Right lobe of liver (tissue), 6 donors: ENCODE measurements at regions not wholly inside any gene's neighbourhood (a gene's known extent, or its start where the extent isn't known, plus 50 kb on each side); places are given as distances from the start of the nearest gene placed in this dataset.

Source experiments
- ATAC-seq, 4 donors: fragments of 200-7000 bp; cut with Tn5 transposase; one replicate each; pipeline ENCODE4 v1.9.1; 2020; ENCODE audit warnings: mild to moderate bottlenecking in 4 of 4, moderate library complexity in 4 of 4
- DNase-seq, 3 donors: peaks; one replicate each; pipeline ENCODE4 v3.0.0-alpha.2; 2020
- H3K27ac ChIP-seq, 3 donors: fragments of 200-600 bp; one replicate each; pipeline ENCODE4 v1.8.0; 2022
- H3K27me3 ChIP-seq, 2 donors: fragments of 200-600 bp; one replicate each; pipeline ENCODE4 v1.8.0; 2022
- H3K36me3 ChIP-seq, 4 donors: fragments of 200-600 bp; sonication (generic) in 1 of 4; one replicate each; pipeline versions ENCODE4 v1.5.1 to v1.8.0; 2017 to 2022; ENCODE audit warnings: control low read depth in 1 of 4
- H3K4me1 ChIP-seq, 4 donors: fragments of 200-600 bp; sonication (generic) in 1 of 4; one replicate each; pipeline versions ENCODE4 v1.5.1 to v1.8.0; 2017 to 2022; ENCODE audit warnings: control low read depth in 1 of 4
- H3K4me3 ChIP-seq, 3 donors: fragments of 200-600 bp; one replicate each; pipeline ENCODE4 v1.8.0; 2022
- H3K9me3 ChIP-seq, 4 donors: fragments of 200-600 bp; sonication (generic) in 1 of 4; one replicate each; pipeline versions ENCODE4 v1.5.1 to v1.8.0; 2017 to 2022; ENCODE audit warnings: control low read depth in 1 of 4
- CTCF ChIP-seq, 4 donors: fragments of 200-600 bp in 3 of 4; fragments of 450-650 bp in 1 of 4; IDR thresholded peaks; one replicate each; pipeline versions ENCODE4 v1.5.1 to v1.8.0; 2016 to 2022; ENCODE audit warnings: antibody characterized with exemption in 4 of 4, mild to moderate bottlenecking in 2 of 4
- POLR2A ChIP-seq: fragments of 450-650 bp; IDR thresholded peaks from one replicate; pipeline ENCODE4 v1.6.1; 2017; ENCODE audit warnings: antibody characterized with exemption, mild to moderate bottlenecking
- WGBS: methylation state at CpG from one replicate; pipeline ENCODE4 v1.1.6; 2018; ENCODE audit warnings: low coverage, low lambda C conversion rate; ENCODE audit not compliant: insufficient coverage; ENCODE audit errors: missing lambda C conversion rate; 5-methylcytosine and 5-hydroxymethylcytosine counted together
- intact Hi-C, 2 donors: fragments of 100-400 bp; cut with DNase I; formaldehyde crosslinking; loops; one replicate each; pipeline versions ENCODE4 v1.11.2 to v1.14.1; 2022
- donor health status: DM: no; HTN: yes; CAD: no.
- donor health status: DM: no; HTN: no; CAD: no.
- donor health status: DM: no; HTN: no; CAD: no.
- donor health status: DM: no; HTN: yes; CAD: no.
- donor health status: DM: no; HTN: yes; CAD: no.

- 50% methylated on average over 3 of the region's 3 CpGs for WGBS
- TF ChIP-seq CTCF (IDR thresholded peaks at IDR 0.05) (no peak), POLR2A (no peak)
- no peak overlapping the region for H3K4me3 ChIP-seq
- no peaks in the 10 kb centered on the region for H3K4me1 ChIP-seq
- no peaks in the 10 kb centered on the region for H3K27me3 ChIP-seq
- peaks cover 0 to 5% (median 0%) of the 10 kb centered on the region in 4 donors for H3K9me3 ChIP-seq
- no peaks in the 10 kb centered on the region for H3K36me3 ChIP-seq
- no peak for ATAC-seq
- no peak for DNase-seq
- intact Hi-C loops: no loop called here
- no peak overlapping the region for H3K27ac ChIP-seq
Observed at GRCh38 chr1:218939095-218939494, 234.6 kb upstream of the LYPLAL1 start.

- no peak for TF ChIP-seq CTCF (IDR thresholded peaks at IDR 0.05)
- no peak for TF ChIP-seq POLR2A
- intact Hi-C loops: no loop called here
- Histone ChIP-seq H3K9me3 (no peaks in the 10 kb centered on the region), H3K4me1 (no peaks in the 10 kb centered on the region), H3K27ac (no peak overlapping the region), H3K27me3 (no peaks in the 10 kb centered on the region), H3K36me3 (no peaks in the 10 kb centered on the region), H3K4me3 (no peak overlapping the region)
- WGBS: 33% methylated on average over 5 of the region's 5 CpGs
- ATAC-seq: peak in 1 of 4 donors; percentile 60
- DNase-seq: no peak
Observed at GRCh38 chr1:218942431-218942830, 231.2 kb upstream of the LYPLAL1 start.

- Histone ChIP-seq H3K27ac (no peak overlapping the region), H3K36me3 (no peaks in the 10 kb centered on the region), H3K9me3 (no peaks in the 10 kb centered on the region), H3K27me3 (no peaks in the 10 kb centered on the region), H3K4me1 (no peaks in the 10 kb centered on the region), H3K4me3 (no peak overlapping the region)
- DNase-seq: no peak
- intact Hi-C loops: no loop called here
- TF ChIP-seq POLR2A (no peak), CTCF (IDR thresholded peaks at IDR 0.05) (no peak)
- WGBS: 76% methylated on average over 2 of the region's 2 CpGs
- no peak for ATAC-seq
Observed at GRCh38 chr1:218943371-218943770, 230.3 kb upstream of the LYPLAL1 start.

- no peaks in the 10 kb centered on the region for H3K27me3 ChIP-seq
- no peaks in the 10 kb centered on the region for H3K36me3 ChIP-seq
- no peak for DNase-seq
- TF ChIP-seq POLR2A: no peak
- TF ChIP-seq CTCF (IDR thresholded peaks at IDR 0.05): no peak
- no peak overlapping the region for H3K27ac ChIP-seq
- H3K4me3 ChIP-seq: no peak overlapping the region
- H3K9me3 ChIP-seq: no peaks in the 10 kb centered on the region
- no peaks in the 10 kb centered on the region for H3K4me1 ChIP-seq
- no peak for ATAC-seq
- intact Hi-C loops: no loop called here
- 91% methylated on average over 1 of the region's 1 CpG for WGBS
Observed at GRCh38 chr1:218945050-218945449, 228.6 kb upstream of the LYPLAL1 start.

- TF ChIP-seq CTCF (IDR thresholded peaks at IDR 0.05) (no peak), POLR2A (no peak)
- DNase-seq: no peak
- Histone ChIP-seq H3K4me3 (no peak overlapping the region), H3K27ac (no peak overlapping the region), H3K36me3 (no peaks in the 10 kb centered on the region), H3K9me3 (no peaks in the 10 kb centered on the region), H3K4me1 (no peaks in the 10 kb centered on the region), H3K27me3 (no peaks in the 10 kb centered on the region)
- intact Hi-C loops: no loop called here
- no peak for ATAC-seq
- 28% methylated on average over 2 of the region's 2 CpGs for WGBS
Observed at GRCh38 chr1:218946147-218946546, 227.5 kb upstream of the LYPLAL1 start.
